IMR-90 (cell line): ENCODE measurements at regions not wholly inside any gene's neighbourhood (a gene's known extent, or its start where the extent isn't known, plus 50 kb on each side); places are given as distances from the start of the nearest gene placed in this dataset.

ENCODE experiments used
- ATAC-seq: fragments of 200-7000 bp; cut with Tn5 transposase; 2 replicates; pipeline ENCODE4 v1.9.1; 2020; ENCODE audit warnings: low read depth, mild to moderate bottlenecking, moderate library complexity
- BruUV-seq: library from RNA; stranded (reverse); fragments of 400-500 nt; replicated peaks from 2 replicates; lab custom pipeline; 2021; lab: Mats Ljungman, UMichigan
- CTCF ChIA-PET: fragments of 300-600 bp; formaldehyde crosslinking; extraction: SDS; loops from one replicate; lab custom pipeline; 2021; ENCODE audit warnings: antibody characterized with exemption; lab: Yijun Ruan, JAX
- POLR2A ChIA-PET: fragments of 300-600 bp; sonication (Branson Sonifier 250); formaldehyde crosslinking; loops from one replicate; lab custom pipeline; 2022; ENCODE audit warnings: antibody characterized with exemption; ENCODE audit not compliant: unreplicated experiment; lab: Charles Lee
- DNase-seq: peaks from one replicate; pipeline ENCODE4 v3.0.0; 2013
- H2AFZ ChIP-seq: replicated peaks from 2 replicates; pipeline ENCODE3; 2013; ENCODE audit warnings: low read length, mild to moderate bottlenecking; ENCODE audit not compliant: poor library complexity
- H2AK5ac ChIP-seq: 2 replicates; pipeline ENCODE4 v1.6.1; 2013; ENCODE audit warnings: low read depth, low read length, inconsistent platforms
- H2AK9ac ChIP-seq: replicated peaks from 2 replicates; pipeline ENCODE3; 2013; ENCODE audit warnings: mild to moderate bottlenecking, low read depth, low read length, moderate library complexity; ENCODE audit not compliant: poor library complexity
- H2BK120ac ChIP-seq: 2 replicates; pipeline ENCODE4 v1.6.1; 2013; ENCODE audit warnings: low read depth, low read length, inconsistent platforms
- H2BK15ac ChIP-seq: 3 replicates; pipeline ENCODE4 v1.6.1; 2013; ENCODE audit warnings: low read depth, low read length, inconsistent platforms
- H2BK20ac ChIP-seq: 2 replicates; pipeline ENCODE4 v1.6.1; 2013; ENCODE audit warnings: low read depth, mild to moderate bottlenecking, inconsistent platforms, low read length, moderate library complexity
- H2BK5ac ChIP-seq: 2 replicates; pipeline ENCODE4 v1.6.1; 2013; ENCODE audit warnings: mild to moderate bottlenecking, low read depth, low read length, inconsistent platforms; ENCODE audit not compliant: poor library complexity, severe bottlenecking
- H3K14ac ChIP-seq: replicated peaks from 2 replicates; pipeline ENCODE4 v1.6.1; 2013; ENCODE audit warnings: low read depth, low read length, inconsistent platforms
- H3K18ac ChIP-seq: 2 replicates; pipeline ENCODE4 v1.6.1; 2013; ENCODE audit warnings: low read depth, low read length, control low read depth
- H3K23ac ChIP-seq: 2 replicates; pipeline ENCODE4 v1.6.1; 2013; ENCODE audit warnings: low read depth, low read length, inconsistent platforms
- H3K27ac ChIP-seq: 2 replicates; pipeline ENCODE4 v1.5.1; 2013; ENCODE audit warnings: mild to moderate bottlenecking, control low read depth, low read length; ENCODE audit not compliant: insufficient read depth
- H3K27me3 ChIP-seq: 2 replicates; pipeline ENCODE4 v1.6.1; 2013; ENCODE audit warnings: low read length; ENCODE audit not compliant: control insufficient read depth, insufficient read depth
- H3K36me3 ChIP-seq: 2 replicates; pipeline ENCODE4 v1.6.1; 2013; ENCODE audit warnings: low read length, mixed read lengths; ENCODE audit not compliant: control insufficient read depth, insufficient read depth
- H3K4ac ChIP-seq: 2 replicates; pipeline ENCODE4 v1.6.1; 2013; ENCODE audit warnings: low read depth, low read length, inconsistent platforms
- H3K4me1 ChIP-seq: 2 replicates; pipeline ENCODE4 v1.6.1; 2013; ENCODE audit warnings: low read length, mixed read lengths; ENCODE audit not compliant: control insufficient read depth, insufficient read depth
- H3K4me2 ChIP-seq: 2 replicates; pipeline ENCODE4 v1.6.1; 2013; ENCODE audit warnings: low read depth, mild to moderate bottlenecking, control low read depth, low read length, moderate library complexity
- H3K4me3 ChIP-seq: 2 replicates; pipeline ENCODE4 v1.5.1; 2013; ENCODE audit warnings: low read depth, mild to moderate bottlenecking, control low read depth, low read length, moderate library complexity; ENCODE audit not compliant: insufficient read depth
- H3K56ac ChIP-seq: 2 replicates; pipeline ENCODE4 v1.6.1; 2013; ENCODE audit warnings: low read length, inconsistent platforms; ENCODE audit not compliant: insufficient read depth; ENCODE audit errors: extremely low read depth
- H3K79me1 ChIP-seq, 2 experiments: 2 replicates each; pipeline ENCODE4 v1.6.1; 2013; ENCODE audit warnings: low read length in 2 of 2, inconsistent platforms in 1 of 2, low read depth in 1 of 2
- H3K9ac ChIP-seq: 2 replicates; pipeline ENCODE4 v1.6.1; 2013; ENCODE audit warnings: low read depth, low read length, control low read depth
- H3K9me1 ChIP-seq: 2 replicates; pipeline ENCODE4 v1.6.1; 2013; ENCODE audit warnings: low read length, inconsistent platforms; ENCODE audit not compliant: insufficient read depth
- H3K9me3 ChIP-seq: 2 replicates; pipeline ENCODE4 v1.6.1; 2013; ENCODE audit warnings: low read length; ENCODE audit not compliant: control insufficient read depth, insufficient read depth
- H4K20me1 ChIP-seq: 2 replicates; pipeline ENCODE4 v1.6.1; 2013; ENCODE audit warnings: low read length, inconsistent platforms; ENCODE audit not compliant: insufficient read depth
- H4K5ac ChIP-seq: 2 replicates; pipeline ENCODE4 v1.6.1; 2013; ENCODE audit warnings: mild to moderate bottlenecking, low read depth, low read length, control low read depth
- H4K8ac ChIP-seq, 2 experiments: 2 replicates each; pipeline ENCODE4 v1.6.1; 2013; ENCODE audit warnings: low read depth in 2 of 2, low read length in 2 of 2, control low read depth in 1 of 2, inconsistent platforms in 1 of 2
- H4K91ac ChIP-seq: 2 replicates; pipeline ENCODE4 v1.6.1; 2013; ENCODE audit warnings: low read depth, low read length, inconsistent platforms; ENCODE audit not compliant: insufficient read depth
- CEBPB ChIP-seq: IDR thresholded peaks from 2 replicates; pipeline ENCODE4 v1.6.1; 2012; ENCODE audit warnings: low read depth, low read length, improper control_type of control experiment
- CHD1 ChIP-seq: IDR thresholded peaks from 2 replicates; pipeline ENCODE4 v1.6.1; 2012; ENCODE audit warnings: low read depth, low read length, improper control_type of control experiment
- FOS ChIP-seq: fragments of 150-350 bp; IDR thresholded peaks from 2 replicates; pipeline ENCODE4 v1.6.1; 2016; ENCODE audit warnings: low read depth, low read length
- MXI1 ChIP-seq: IDR thresholded peaks from 2 replicates; pipeline ENCODE4 v1.6.1; 2012; ENCODE audit warnings: low read depth, mild to moderate bottlenecking, low read length, moderate library complexity, borderline replicate concordance
- POLR2A ChIP-seq: IDR thresholded peaks from 2 replicates; pipeline ENCODE4 v1.6.1; 2012; ENCODE audit warnings: mild to moderate bottlenecking, low read depth, low read length
- RCOR1 ChIP-seq: IDR thresholded peaks from 2 replicates; pipeline ENCODE4 v1.6.1; 2012; ENCODE audit warnings: mild to moderate bottlenecking, low read length, improper control_type of control experiment; ENCODE audit not compliant: insufficient replicate concordance
- SMC3 ChIP-seq: fragments of 150-350 bp; IDR thresholded peaks from 2 replicates; pipeline ENCODE4 v1.6.1; 2016; ENCODE audit warnings: low read depth, mild to moderate bottlenecking, antibody characterized with exemption, low read length, moderate library complexity
- USF2 ChIP-seq: fragments of 150-350 bp; IDR thresholded peaks from 2 replicates; pipeline ENCODE4 v1.6.1; 2017; ENCODE audit warnings: mild to moderate bottlenecking, antibody characterized with exemption, low read length, low read depth
- WGBS, 2 experiments: methylation state at CpG; one replicate each; pipeline versions ENCODE4 v1.1.5 to v1.1.7; 2013; ENCODE audit warnings: missing lambda C conversion rate in 2 of 2; ENCODE audit not compliant: insufficient read length in 1 of 2; ENCODE audit errors: extremely low coverage in 2 of 2; 5-methylcytosine and 5-hydroxymethylcytosine counted together
- dilution Hi-C: fragments of 300-500 bp; cut with HindIII; formaldehyde crosslinking; loops from one replicate; pipeline ENCODE4 v1.14.3; 2018; ENCODE audit warnings: low sequenced_read_pairs; ENCODE audit not compliant: unreplicated experiment
- in situ Hi-C: fragments of 300-500 bp; cut with MboI; formaldehyde crosslinking; loops from 3 replicates; pipeline ENCODE4 v1.14.3; 2019; ENCODE audit warnings: low sequenced_read_pairs, inconsistent platforms, mixed read lengths
- intact Hi-C: fragments of 100-400 bp; cut with micrococcal nuclease; formaldehyde crosslinking; loops from 2 replicates; pipeline ENCODE4 v1.10.0; 2022

GRCh38 chr7:80279760-80280159 lies 145.1 kb downstream of the GNAI1 start:
- no peak for TF ChIP-seq MXI1
- TF ChIP-seq CHD1: no peak
- TF ChIP-seq SMC3: no peak
- no peak for TF ChIP-seq FOS
- no peak for TF ChIP-seq USF2
- no peak for TF ChIP-seq CEBPB
- no peak for TF ChIP-seq RCOR1
- no peak for TF ChIP-seq POLR2A
- 80% methylated on average over 1 of the region's 5 CpGs; no CpG with 5 or more reads in 1 of the 2 experiments for WGBS, 2 experiments
- BruUV-seq: no TSS peak
- Histone ChIP-seq H2AK5ac (no peak overlapping the region), H2AFZ (no peak overlapping the region), H3K9ac (no peak overlapping the region), H2BK120ac (no peak overlapping the region), H2BK20ac (no peak overlapping the region), H3K4me2 (no peak overlapping the region), H2AK9ac (no peak overlapping the region), H3K4me3 (no peak overlapping the region), H3K23ac (no peak overlapping the region), H2BK15ac (no peak overlapping the region), H2BK5ac (no peak overlapping the region), H3K4ac (no peak overlapping the region), H3K27me3 (no peaks in the 10 kb centered on the region; the same call in 1 of the 2 replicates), H3K56ac (no peak overlapping the region), H3K9me3 (no peaks in the 10 kb centered on the region), H4K5ac (no peak overlapping the region), H3K4me1 (peaks cover 2% of the 10 kb centered on the region; the same call in 1 of the 2 replicates), H3K14ac (0 out of 2 replicates have a peak overlapping the region, but pooled peaks have one; percentile 70), H3K79me1 (no peaks in the 10 kb centered on the region), H3K36me3 (no peaks in the 10 kb centered on the region), H3K9me1 (no peaks in the 10 kb centered on the region), H4K8ac (no peak overlapping the region; a peak in 1 of 4 replicates), H3K18ac (peak overlapping the region; percentile 62; the same call in 1 of the 2 replicates), H4K20me1 (no peaks in the 10 kb centered on the region), H3K27ac (no peak overlapping the region), H4K91ac (no peak overlapping the region)
- CTCF ChIA-PET: interaction anchor here (0.7 kb wide), 1 partner anchor 112 kb away, joined by 3 read pairs; no protein-coding TSS in a partner anchor
- DNase-seq (no peak), ATAC-seq (no peak)
- in situ Hi-C loops (no loop called here), dilution Hi-C loops (no loop called here), intact Hi-C loops (no loop called here)
- POLR2A ChIA-PET: no interaction called here
